ENCODE measurements at regions not wholly inside any gene's neighbourhood (a gene's known extent, or its start where the extent isn't known, plus 50 kb on each side); places are given as distances from the start of the nearest gene placed in this dataset.

GRCh38 chr22:49517667-49518185, 309.9 kb downstream of the BRD1 start:
- TF ChIP-seq SIN3A (IDR thresholded peaks at IDR 0.05; ENCODE audit: borderline replicate concordance, insufficient read depth, low read depth, low read length) (no peak), CTCF (IDR thresholded peaks at IDR 0.05) (no peak), TCF7L2 (IDR thresholded peaks at IDR 0.05; ENCODE audit: low read depth, low read length) (no peak), POLR2AphosphoS5 (IDR thresholded peaks at IDR 0.05; ENCODE audit: low read depth, low read length) (no peak)

Measured in Panc1 (cell line).